Ascending aorta (tissue), 2 donors: ENCODE measurements at regions not wholly inside any gene's neighbourhood (a gene's known extent, or its start where the extent isn't known, plus 50 kb on each side); places are given as distances from the start of the nearest gene placed in this dataset.

Source experiments
- DNase-seq, 2 donors: peaks; one replicate each; pipeline ENCODE4 v3.0.0-alpha.2; 2019; ENCODE audit warnings: low spot score in 2 of 2
- H3K27ac ChIP-seq, 2 donors: fragments of 200-600 bp; sonication (generic); one replicate each; pipeline ENCODE4 v1.5.1; 2016 to 2017; ENCODE audit warnings: mild to moderate bottlenecking in 1 of 2
- H3K27me3 ChIP-seq: fragments of 200-600 bp; sonication (generic); one replicate; pipeline ENCODE4 v1.5.1; 2017
- H3K36me3 ChIP-seq, 2 donors: fragments of 200-600 bp; sonication (generic); one replicate each; pipeline ENCODE4 v1.5.1; 2016
- H3K4me1 ChIP-seq, 2 donors: fragments of 200-600 bp; sonication (generic); one replicate each; pipeline ENCODE4 v1.5.1; 2016 to 2017; ENCODE audit warnings: mild to moderate bottlenecking in 1 of 2
- H3K4me3 ChIP-seq, 2 donors: fragments of 200-600 bp; sonication (generic); one replicate each; pipeline ENCODE4 v1.5.1; 2016 to 2017; ENCODE audit warnings: mild to moderate bottlenecking in 1 of 2
- H3K9me3 ChIP-seq, 2 donors: fragments of 200-600 bp; sonication (generic); one replicate each; pipeline ENCODE4 v1.5.1; 2016
- intact Hi-C: fragments of 100-400 bp; cut with DNase I; formaldehyde crosslinking; loops from one replicate; pipeline ENCODE4 v1.15.1; 2023
- TF ChIP-seq, protein P1 (sequence below), 3 experiments: fragments of 200-600 bp in 2 of 3; fragments of 450-650 bp in 1 of 3; sonication (generic) in 2 of 3; IDR thresholded peaks; one replicate each; pipeline ENCODE4 v1.5.1; 2016 to 2019; ENCODE audit warnings: antibody characterized with exemption in 3 of 3, mild to moderate bottlenecking in 1 of 3, moderate library complexity in 1 of 3

DNA sequence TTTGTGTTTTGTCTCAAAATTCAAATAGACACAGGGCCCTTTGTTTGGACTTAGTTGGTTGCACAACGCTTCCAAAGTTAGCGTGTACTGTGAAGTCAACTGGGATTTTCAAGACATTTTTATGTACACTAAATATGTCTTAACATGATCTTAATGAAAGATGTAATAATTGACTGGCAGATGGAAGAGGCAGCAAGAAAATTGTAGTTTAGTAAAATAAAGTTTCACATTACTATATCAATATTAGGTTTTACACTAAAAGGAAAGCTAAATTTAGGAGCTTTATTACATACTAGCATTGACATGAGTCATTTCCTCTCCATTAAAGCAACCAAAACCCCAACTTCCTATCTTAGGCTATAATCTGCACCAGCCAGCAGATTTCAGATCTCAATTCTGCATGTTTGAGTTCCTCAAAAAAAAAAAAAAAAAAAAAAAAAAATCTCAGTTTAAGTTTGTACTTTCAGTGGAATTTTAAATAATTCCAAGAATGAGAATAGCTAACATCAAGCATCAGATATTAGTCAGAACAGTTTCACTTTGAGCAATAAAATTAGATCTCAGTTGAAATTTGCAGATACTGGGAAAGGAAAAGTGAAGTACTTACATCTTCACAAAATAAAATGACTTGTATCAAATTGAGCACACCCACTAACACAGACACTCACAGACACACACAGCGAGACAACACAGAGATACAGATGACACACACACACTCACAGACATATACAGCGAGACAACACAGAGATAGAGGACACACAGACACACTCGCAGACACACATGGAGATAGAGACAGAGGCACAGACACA, 346.6 kb upstream of the KLF6 start:
- Histone ChIP-seq H3K27ac (peak overlapping the region; percentile 70 to 73), H3K4me1 (peaks cover 9 to 17% of the 10 kb centered on the region in 2 donors), H3K4me3 (no peak overlapping the region), H3K36me3 (no peaks in the 10 kb centered on the region), H3K9me3 (no peaks in the 10 kb centered on the region), H3K27me3 (no peaks in the 10 kb centered on the region)
- TF ChIP-seq, protein P1, sequence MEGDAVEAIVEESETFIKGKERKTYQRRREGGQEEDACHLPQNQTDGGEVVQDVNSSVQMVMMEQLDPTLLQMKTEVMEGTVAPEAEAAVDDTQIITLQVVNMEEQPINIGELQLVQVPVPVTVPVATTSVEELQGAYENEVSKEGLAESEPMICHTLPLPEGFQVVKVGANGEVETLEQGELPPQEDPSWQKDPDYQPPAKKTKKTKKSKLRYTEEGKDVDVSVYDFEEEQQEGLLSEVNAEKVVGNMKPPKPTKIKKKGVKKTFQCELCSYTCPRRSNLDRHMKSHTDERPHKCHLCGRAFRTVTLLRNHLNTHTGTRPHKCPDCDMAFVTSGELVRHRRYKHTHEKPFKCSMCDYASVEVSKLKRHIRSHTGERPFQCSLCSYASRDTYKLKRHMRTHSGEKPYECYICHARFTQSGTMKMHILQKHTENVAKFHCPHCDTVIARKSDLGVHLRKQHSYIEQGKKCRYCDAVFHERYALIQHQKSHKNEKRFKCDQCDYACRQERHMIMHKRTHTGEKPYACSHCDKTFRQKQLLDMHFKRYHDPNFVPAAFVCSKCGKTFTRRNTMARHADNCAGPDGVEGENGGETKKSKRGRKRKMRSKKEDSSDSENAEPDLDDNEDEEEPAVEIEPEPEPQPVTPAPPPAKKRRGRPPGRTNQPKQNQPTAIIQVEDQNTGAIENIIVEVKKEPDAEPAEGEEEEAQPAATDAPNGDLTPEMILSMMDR (IDR thresholded peaks at IDR 0.05): no peak
- no peak for DNase-seq
- intact Hi-C loops: loop anchor here (5.0 kb wide), 2 partner anchors 79 to 111 kb away; no protein-coding TSS in a partner anchor

DNA sequence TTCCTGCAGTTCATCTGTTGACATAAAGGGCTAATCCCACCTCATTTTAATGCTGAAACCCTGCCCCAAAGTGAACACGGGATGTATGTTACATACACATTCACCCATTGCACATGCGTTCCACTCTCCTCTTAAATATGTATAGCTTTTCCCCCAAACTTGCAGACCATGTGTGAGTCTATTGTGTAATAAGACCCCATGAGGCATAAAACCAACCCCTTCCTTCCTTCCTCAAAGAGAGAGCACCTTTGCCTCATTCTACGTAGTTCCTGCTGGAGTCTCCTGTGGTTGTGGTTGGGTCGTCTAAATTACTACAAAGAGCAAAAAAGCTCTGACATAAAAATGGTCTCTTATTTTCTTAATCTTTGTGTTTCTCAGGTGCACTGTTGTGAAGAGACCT, 345.7 kb upstream of the KLF6 start:
- H3K36me3 ChIP-seq: no peaks in the 10 kb centered on the region
- peaks cover 9 to 17% of the 10 kb centered on the region in 2 donors for H3K4me1 ChIP-seq
- H3K9me3 ChIP-seq: no peaks in the 10 kb centered on the region
- no peak overlapping the region for H3K4me3 ChIP-seq
- intact Hi-C loops: loop anchor here (5.0 kb wide), 2 partner anchors 78 to 112 kb away; no protein-coding TSS in a partner anchor
- DNase-seq: no peak
- H3K27ac ChIP-seq: peak overlapping the region; percentile 47 to 70
- TF ChIP-seq, protein P1 (IDR thresholded peaks at IDR 0.05): no peak
- H3K27me3 ChIP-seq: no peaks in the 10 kb centered on the region

DNA sequence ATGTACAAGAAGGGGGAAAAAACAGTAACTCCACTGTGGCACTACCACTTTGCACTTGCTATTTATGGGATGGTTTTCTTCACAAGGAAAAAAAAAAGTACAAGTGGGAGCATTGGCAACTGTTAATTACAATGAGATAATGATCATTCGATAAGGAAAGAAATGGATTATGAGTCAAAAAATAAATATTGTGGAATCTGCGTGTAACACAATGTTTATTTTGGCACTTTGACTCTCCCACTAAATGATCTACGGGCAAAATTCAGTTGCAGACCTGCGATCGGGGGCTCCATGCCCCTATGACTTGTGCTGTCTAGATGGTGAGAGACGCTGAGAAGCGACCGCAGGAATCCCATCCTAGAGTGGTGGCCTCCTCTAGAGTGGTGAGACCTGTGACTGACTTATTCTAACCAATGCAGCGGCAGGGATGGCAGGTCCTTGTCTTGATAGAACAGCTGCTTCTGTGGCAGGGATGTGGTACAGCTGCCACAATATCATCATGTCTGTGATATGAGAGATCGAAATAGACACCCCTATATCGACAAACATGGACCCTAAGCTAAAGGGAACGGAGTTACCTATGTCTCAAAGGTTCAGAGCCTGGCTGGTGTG, 345.0 kb upstream of the KLF6 start:
- TF ChIP-seq, protein P1 (IDR thresholded peaks at IDR 0.05): no peak
- intact Hi-C loops: loop anchor here (5.0 kb wide), 3 partner anchors 48 to 112 kb away; no protein-coding TSS in a partner anchor
- peak overlapping the region in 1 of 2 donors; percentile 70 for H3K27ac ChIP-seq
- no peaks in the 10 kb centered on the region for H3K36me3 ChIP-seq
- no peak for DNase-seq
- no peaks in the 10 kb centered on the region for H3K27me3 ChIP-seq
- H3K4me3 ChIP-seq: no peak overlapping the region
- H3K4me1 ChIP-seq: peaks cover 9 to 17% of the 10 kb centered on the region in 2 donors
- H3K9me3 ChIP-seq: no peaks in the 10 kb centered on the region

DNA sequence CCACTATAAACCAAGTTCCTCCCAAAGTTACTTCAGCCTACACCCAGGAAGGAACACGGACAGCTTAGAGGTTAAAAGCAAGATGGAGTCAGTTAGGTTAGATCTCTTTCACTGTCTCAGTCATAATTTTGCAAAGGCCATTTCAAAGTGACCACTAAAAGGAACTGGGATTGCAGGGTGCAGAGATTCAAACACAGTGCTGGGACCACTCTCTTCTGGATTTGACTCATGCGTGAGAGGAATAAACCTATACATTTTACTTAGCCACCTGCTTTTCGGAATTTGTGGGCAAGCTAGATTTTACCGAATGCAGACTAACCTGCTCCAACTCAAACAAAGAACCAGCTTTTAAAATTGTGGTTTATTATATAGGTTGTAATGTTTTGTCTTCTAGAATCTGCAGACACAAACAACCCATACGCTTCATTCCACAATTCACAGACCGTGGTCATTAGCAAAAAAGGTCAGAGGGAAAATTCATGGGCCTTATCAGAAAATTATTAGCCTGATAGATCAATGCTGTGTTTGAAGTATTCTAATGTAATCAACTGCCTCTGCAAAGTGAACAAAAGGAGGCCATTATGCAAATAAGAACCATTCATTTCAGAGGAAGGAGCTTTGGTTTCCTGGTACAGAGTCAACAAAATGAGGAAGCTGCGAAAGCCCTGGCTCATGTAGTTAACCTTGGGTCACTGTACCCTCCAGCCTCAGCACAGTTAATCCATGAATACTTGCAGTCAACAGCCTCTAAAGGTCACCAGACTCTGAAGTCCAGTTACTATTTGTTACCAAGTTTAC, 342.7 kb upstream of the KLF6 start:
- no peak for DNase-seq
- H3K9me3 ChIP-seq: no peaks in the 10 kb centered on the region
- peaks cover 9 to 17% of the 10 kb centered on the region in 2 donors for H3K4me1 ChIP-seq
- no peak overlapping the region for H3K4me3 ChIP-seq
- no peak overlapping the region for H3K27ac ChIP-seq
- TF ChIP-seq, protein P1 (IDR thresholded peaks at IDR 0.05): no peak
- intact Hi-C loops: loop anchor here (5.0 kb wide), 1 partner anchor 45 kb away; no protein-coding TSS in a partner anchor
- H3K36me3 ChIP-seq: no peaks in the 10 kb centered on the region
- H3K27me3 ChIP-seq: no peaks in the 10 kb centered on the region

DNA sequence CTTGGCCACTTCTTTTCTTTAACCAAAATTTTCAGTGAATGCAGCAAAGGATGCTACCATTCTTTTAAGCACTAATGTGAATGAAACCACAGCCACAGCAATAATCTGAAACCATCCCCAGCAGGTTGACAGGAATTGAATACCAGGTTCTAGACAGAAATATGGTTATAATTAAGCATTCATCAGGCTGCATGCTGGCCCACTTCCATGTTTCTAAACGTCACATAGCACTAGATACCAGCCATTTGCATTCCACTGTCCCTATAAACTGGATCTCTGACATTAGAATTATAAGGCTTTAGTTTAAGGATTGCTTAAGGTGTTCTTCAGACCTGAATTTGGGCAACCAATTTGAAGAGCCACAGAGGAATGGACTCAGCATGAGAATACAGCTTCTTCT, 340.8 kb upstream of the KLF6 start:
- no peak overlapping the region for H3K27ac ChIP-seq
- TF ChIP-seq, protein P1 (IDR thresholded peaks at IDR 0.05): no peak
- no peaks in the 10 kb centered on the region for H3K9me3 ChIP-seq
- no peak for DNase-seq
- peaks cover 1 to 3% of the 10 kb centered on the region in 2 donors for H3K4me1 ChIP-seq
- H3K4me3 ChIP-seq: no peak overlapping the region
- H3K27me3 ChIP-seq: no peaks in the 10 kb centered on the region
- no peaks in the 10 kb centered on the region for H3K36me3 ChIP-seq
- intact Hi-C loops: loop anchor here (5.0 kb wide), 1 partner anchor 43 kb away; no protein-coding TSS in a partner anchor
